Activated T-cell treated with anti-CD3 and anti-CD28 coated beads, Interleukin-2, amount 50 U/mL, for 4 hours (primary cell): ENCODE measurements at regions not wholly inside any gene's neighbourhood (a gene's known extent, or its start where the extent isn't known, plus 50 kb on each side); places are given as distances from the start of the nearest gene placed in this dataset.

ENCODE experiments used
- ATAC-seq, 2 donors: fragments of 200-7000 bp; cut with Tn5 transposase; one replicate each; pipeline ENCODE4 v1.10.0; 2021
- DNase-seq: peaks from one replicate; pipeline ENCODE4 v3.0.0-alpha.2; 2020
- H3K27me3 Mint-ChIP-seq: one replicate; pipeline ENCODE4 v1.8.0; 2021; ENCODE audit warnings: low read depth, mixed read lengths
- H3K36me3 Mint-ChIP-seq: one replicate; pipeline ENCODE4 v1.8.0; 2022; ENCODE audit warnings: mixed read lengths; ENCODE audit not compliant: insufficient read depth
- H3K4me1 Mint-ChIP-seq: one replicate; pipeline ENCODE4 v1.8.0; 2021; ENCODE audit warnings: low read depth, mixed read lengths
- H3K4me3 Mint-ChIP-seq: one replicate; pipeline ENCODE4 v1.8.0; 2021; ENCODE audit warnings: mild to moderate bottlenecking, moderate library complexity, mixed read lengths
- H3K9me3 Mint-ChIP-seq: one replicate; pipeline ENCODE4 v1.8.0; 2021; ENCODE audit warnings: mixed read lengths

GRCh38 chr18:22272242-22272641 is 102.9 kb downstream of the GATA6 start:
- no peaks in the 10 kb centered on the region for H3K36me3 Mint-ChIP-seq
- no peaks in the 10 kb centered on the region for H3K4me1 Mint-ChIP-seq
- peaks cover 5% of the 10 kb centered on the region for H3K27me3 Mint-ChIP-seq
- ATAC-seq = no peak
- no peak for DNase-seq
- H3K9me3 Mint-ChIP-seq = no peaks in the 10 kb centered on the region
- H3K4me3 Mint-ChIP-seq = no peak overlapping the region

GRCh38 chr18:22271030-22271429 is 101.6 kb downstream of the GATA6 start:
- H3K27me3 Mint-ChIP-seq = peaks cover 5% of the 10 kb centered on the region
- no peaks in the 10 kb centered on the region for H3K9me3 Mint-ChIP-seq
- H3K36me3 Mint-ChIP-seq = no peaks in the 10 kb centered on the region
- ATAC-seq (no peak), DNase-seq (no peak)
- H3K4me1 Mint-ChIP-seq = no peaks in the 10 kb centered on the region
- no peak overlapping the region for H3K4me3 Mint-ChIP-seq

GRCh38 chr18:22268641-22269128 is 99.3 kb downstream of the GATA6 start:
- DNase-seq (no peak), ATAC-seq (no peak)
- Mint-ChIP-seq H3K9me3 (no peaks in the 10 kb centered on the region), H3K4me1 (no peaks in the 10 kb centered on the region), H3K36me3 (no peaks in the 10 kb centered on the region), H3K27me3 (peaks cover 5% of the 10 kb centered on the region), H3K4me3 (no peak overlapping the region)

GRCh38 chr18:22267697-22268096 is 98.3 kb downstream of the GATA6 start:
- ATAC-seq = no peak
- H3K4me1 Mint-ChIP-seq = no peaks in the 10 kb centered on the region
- H3K27me3 Mint-ChIP-seq = peaks cover 5% of the 10 kb centered on the region
- no peak overlapping the region for H3K4me3 Mint-ChIP-seq
- H3K36me3 Mint-ChIP-seq = no peaks in the 10 kb centered on the region
- no peak for DNase-seq
- no peaks in the 10 kb centered on the region for H3K9me3 Mint-ChIP-seq

- ATAC-seq (no peak), DNase-seq (no peak)
- H3K4me3 Mint-ChIP-seq = no peak overlapping the region
- no peaks in the 10 kb centered on the region for H3K9me3 Mint-ChIP-seq
- no peaks in the 10 kb centered on the region for H3K36me3 Mint-ChIP-seq
- H3K27me3 Mint-ChIP-seq = peaks cover 5% of the 10 kb centered on the region
- H3K4me1 Mint-ChIP-seq = no peaks in the 10 kb centered on the region
Observed at GRCh38 chr18:22267225-22267624, 97.8 kb downstream of the GATA6 start.

GRCh38 chr18:22265838-22266237 is 96.4 kb downstream of the GATA6 start:
- no peaks in the 10 kb centered on the region for H3K36me3 Mint-ChIP-seq
- H3K9me3 Mint-ChIP-seq = no peaks in the 10 kb centered on the region
- H3K4me3 Mint-ChIP-seq = no peak overlapping the region
- DNase-seq (no peak), ATAC-seq (no peak)
- H3K27me3 Mint-ChIP-seq = peaks cover 5% of the 10 kb centered on the region
- H3K4me1 Mint-ChIP-seq = no peaks in the 10 kb centered on the region

- no peak for ATAC-seq
- H3K27me3 Mint-ChIP-seq = no peaks in the 10 kb centered on the region
- H3K9me3 Mint-ChIP-seq = no peaks in the 10 kb centered on the region
- H3K4me3 Mint-ChIP-seq = no peak overlapping the region
- H3K4me1 Mint-ChIP-seq = peaks cover 2% of the 10 kb centered on the region
- no peak for DNase-seq
- no peaks in the 10 kb centered on the region for H3K36me3 Mint-ChIP-seq
Observed at GRCh38 chr18:22260208-22260820, 90.9 kb downstream of the GATA6 start.

GRCh38 chr18:22257022-22257543 is 87.7 kb downstream of the GATA6 start:
- no peak for ATAC-seq
- peaks cover 5% of the 10 kb centered on the region for H3K4me1 Mint-ChIP-seq
- H3K36me3 Mint-ChIP-seq = no peaks in the 10 kb centered on the region
- H3K9me3 Mint-ChIP-seq = no peaks in the 10 kb centered on the region
- peaks cover 5% of the 10 kb centered on the region for H3K27me3 Mint-ChIP-seq
- DNase-seq = no peak
- H3K4me3 Mint-ChIP-seq = no peak overlapping the region

- no peak for ATAC-seq
- no peaks in the 10 kb centered on the region for H3K9me3 Mint-ChIP-seq
- H3K27me3 Mint-ChIP-seq = peaks cover 5% of the 10 kb centered on the region
- H3K4me3 Mint-ChIP-seq = no peak overlapping the region
- peaks cover 5% of the 10 kb centered on the region for H3K4me1 Mint-ChIP-seq
- DNase-seq = no peak
- H3K36me3 Mint-ChIP-seq = no peaks in the 10 kb centered on the region
Observed at GRCh38 chr18:22254088-22254487, 84.7 kb downstream of the GATA6 start.

GRCh38 chr18:22253676-22254075 is 84.3 kb downstream of the GATA6 start:
- Mint-ChIP-seq H3K4me1 (peaks cover 5% of the 10 kb centered on the region), H3K27me3 (peaks cover 5% of the 10 kb centered on the region), H3K36me3 (no peaks in the 10 kb centered on the region), H3K9me3 (no peaks in the 10 kb centered on the region), H3K4me3 (no peak overlapping the region)
- no peak for DNase-seq
- no peak for ATAC-seq

- Mint-ChIP-seq H3K27me3 (peaks cover 5% of the 10 kb centered on the region), H3K4me1 (peaks cover 5% of the 10 kb centered on the region)
Observed at GRCh38 chr18:22253156-22253555, 83.8 kb downstream of the GATA6 start.

More at GRCh38 chr18:22253156-22253555, 83.8 kb downstream of the GATA6 start:
- no peak for DNase-seq
- ATAC-seq = no peak
- H3K4me3 Mint-ChIP-seq = no peak overlapping the region
- H3K36me3 Mint-ChIP-seq = no peaks in the 10 kb centered on the region
- no peaks in the 10 kb centered on the region for H3K9me3 Mint-ChIP-seq
